ENCODE measurements at regions not wholly inside any gene's neighbourhood (a gene's known extent, or its start where the extent isn't known, plus 50 kb on each side); places are given as distances from the start of the nearest gene placed in this dataset.

DNA sequence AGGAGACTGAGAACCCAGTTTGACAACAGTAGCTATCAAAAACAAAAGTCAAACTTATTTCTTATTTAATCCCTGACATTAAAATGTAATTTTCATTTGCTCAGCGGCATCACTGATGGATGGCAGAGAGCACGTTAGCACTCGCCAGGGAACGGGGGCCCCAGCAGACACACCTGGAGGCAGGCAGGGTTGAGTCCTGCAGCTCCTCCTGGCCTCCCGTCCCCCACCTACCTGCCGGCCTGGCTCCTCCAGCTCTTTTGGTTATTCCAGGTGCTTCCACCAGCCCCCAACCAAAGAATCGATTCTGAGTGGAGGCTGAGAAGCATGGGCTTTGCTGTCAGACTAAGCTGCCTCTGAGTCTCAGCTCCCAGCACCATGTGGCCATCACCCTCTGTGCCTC lies 113.6 kb downstream of the PHETA1 start:
- FAIRE-seq, result no peak
- no peak overlapping the region for H3K4me3 ChIP-seq (ENCODE audit: low read depth, low read length)
- no peak for TF ChIP-seq CTCF (IDR thresholded peaks at IDR 0.05; ENCODE audit: insufficient read depth, low read length, severe bottlenecking)
- no peak for DNase-seq (ENCODE audit: low read depth)
- no peaks in the 10 kb centered on the region for H3K36me3 ChIP-seq (ENCODE audit: control insufficient read depth, insufficient read depth, low read length)
- H3K27me3 ChIP-seq (ENCODE audit: control insufficient read depth, insufficient read depth, low read length), result no peaks in the 10 kb centered on the region

DNA sequence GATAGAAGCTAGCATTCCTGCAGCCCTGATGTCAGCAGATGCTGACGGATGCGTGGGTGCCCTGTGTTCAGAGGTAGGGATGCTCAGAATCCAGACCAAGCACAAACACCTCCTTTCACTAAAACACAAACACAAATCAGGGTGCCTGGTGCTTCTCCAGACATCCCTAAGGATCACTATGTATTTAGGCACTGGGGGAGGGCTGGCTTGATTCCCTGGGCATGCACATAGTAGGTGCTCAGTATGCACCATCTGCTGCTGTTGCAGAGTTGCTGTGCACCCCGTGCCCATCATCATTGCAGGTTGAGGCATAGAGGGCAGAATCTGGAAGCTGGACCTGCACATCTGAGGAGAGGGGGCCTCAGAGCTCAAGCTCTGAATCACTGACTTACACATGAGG lies 114.8 kb downstream of the PHETA1 start:
- no peak for TF ChIP-seq CTCF (IDR thresholded peaks at IDR 0.05; ENCODE audit: insufficient read depth, low read length, severe bottlenecking)
- DNase-seq (ENCODE audit: low read depth) (no peak), FAIRE-seq (no peak)
- Histone ChIP-seq H3K36me3 (ENCODE audit: control insufficient read depth, insufficient read depth, low read length) (no peaks in the 10 kb centered on the region), H3K4me3 (ENCODE audit: low read depth, low read length) (no peak overlapping the region), H3K27me3 (ENCODE audit: control insufficient read depth, insufficient read depth, low read length) (no peaks in the 10 kb centered on the region)

GRCh38 chr12:111253213-111253612 lies 115.7 kb downstream of the PHETA1 start:
- Histone ChIP-seq H3K36me3 (ENCODE audit: control insufficient read depth, insufficient read depth, low read length) (no peaks in the 10 kb centered on the region), H3K27me3 (ENCODE audit: control insufficient read depth, insufficient read depth, low read length) (no peaks in the 10 kb centered on the region), H3K4me3 (ENCODE audit: low read depth, low read length) (no peak overlapping the region)
- FAIRE-seq (no peak), DNase-seq (ENCODE audit: low read depth) (no peak)
- TF ChIP-seq CTCF (IDR thresholded peaks at IDR 0.05; ENCODE audit: insufficient read depth, low read length, severe bottlenecking), result no peak

- H3K4me3 ChIP-seq (ENCODE audit: low read depth, low read length), result no peak overlapping the region
- H3K36me3 ChIP-seq (ENCODE audit: control insufficient read depth, insufficient read depth, low read length), result no peaks in the 10 kb centered on the region
- no peaks in the 10 kb centered on the region for H3K27me3 ChIP-seq (ENCODE audit: control insufficient read depth, insufficient read depth, low read length)
- FAIRE-seq (no peak), DNase-seq (ENCODE audit: low read depth) (no peak)
- no peak for TF ChIP-seq CTCF (IDR thresholded peaks at IDR 0.05; ENCODE audit: insufficient read depth, low read length, severe bottlenecking)
Measured at GRCh38 chr12:111251787-111252186, 117.1 kb downstream of the PHETA1 start.

GRCh38 chr12:111251058-111251730 lies 117.7 kb downstream of the PHETA1 start:
- no peak for FAIRE-seq
- Histone ChIP-seq H3K36me3 (ENCODE audit: control insufficient read depth, insufficient read depth, low read length) (no peaks in the 10 kb centered on the region), H3K27me3 (ENCODE audit: control insufficient read depth, insufficient read depth, low read length) (no peaks in the 10 kb centered on the region), H3K4me3 (ENCODE audit: low read depth, low read length) (no peak overlapping the region)
- no peak for TF ChIP-seq CTCF (IDR thresholded peaks at IDR 0.05; ENCODE audit: insufficient read depth, low read length, severe bottlenecking)
- no peak for DNase-seq (ENCODE audit: low read depth)

GRCh38 chr12:111250251-111250881 lies 118.5 kb downstream of the PHETA1 start:
- Histone ChIP-seq H3K4me3 (ENCODE audit: low read depth, low read length) (no peak overlapping the region), H3K27me3 (ENCODE audit: control insufficient read depth, insufficient read depth, low read length) (no peaks in the 10 kb centered on the region), H3K36me3 (ENCODE audit: control insufficient read depth, insufficient read depth, low read length) (no peaks in the 10 kb centered on the region)
- DNase-seq (ENCODE audit: low read depth) (no peak), FAIRE-seq (no peak)
- no peak for TF ChIP-seq CTCF (IDR thresholded peaks at IDR 0.05; ENCODE audit: insufficient read depth, low read length, severe bottlenecking)

All from bronchial epithelial cell (primary cell).